Thymus (tissue), 11 donors: ENCODE measurements at regions not wholly inside any gene's neighbourhood (a gene's known extent, or its start where the extent isn't known, plus 50 kb on each side); places are given as distances from the start of the nearest gene placed in this dataset.

Experiments used
- DNase-seq, 9 donors: peaks; one replicate each; pipeline ENCODE4 v3.0.0-alpha.2; 2013; ENCODE audit warnings: low spot score in 9 of 9, low read depth in 6 of 9, missing footprints in 1 of 9
- H3K27ac ChIP-seq, 2 donors: one replicate each; pipeline ENCODE4 v1.5.1; 2013; ENCODE audit warnings: control low read depth in 1 of 2, low read depth in 1 of 2, low read length in 1 of 2, mild to moderate bottlenecking in 1 of 2, moderate library complexity in 1 of 2
- H3K27me3 ChIP-seq, 2 donors: one replicate each; pipeline ENCODE4 v1.5.1; 2013; ENCODE audit warnings: low read length in 1 of 2; ENCODE audit not compliant: control insufficient read depth in 2 of 2, insufficient read depth in 1 of 2
- H3K36me3 ChIP-seq, 2 donors: one replicate each; pipeline ENCODE4 v1.5.1; 2013; ENCODE audit warnings: low read length in 1 of 2, mild to moderate bottlenecking in 1 of 2, moderate library complexity in 1 of 2; ENCODE audit not compliant: control insufficient read depth in 2 of 2, insufficient read depth in 2 of 2
- H3K4me1 ChIP-seq, 2 donors: one replicate each; pipeline ENCODE4 v1.5.1; 2013; ENCODE audit warnings: low read length in 2 of 2; ENCODE audit not compliant: control insufficient read depth in 2 of 2, insufficient read depth in 2 of 2
- H3K4me3 ChIP-seq, 2 donors: one replicate each; pipeline ENCODE4 v1.5.1; 2013; ENCODE audit warnings: low read length in 2 of 2, control low read depth in 1 of 2, mild to moderate bottlenecking in 1 of 2
- H3K9me3 ChIP-seq, 2 donors: one replicate each; pipeline ENCODE4 v1.5.1; 2013; ENCODE audit warnings: low read length in 1 of 2, mild to moderate bottlenecking in 1 of 2; ENCODE audit not compliant: control insufficient read depth in 2 of 2, insufficient read depth in 1 of 2
- WGBS: extraction: QIAGEN DNeasy Blood & Tissue Kit; methylation state at CpG from one replicate; pipeline ENCODE4 v1.1.7; 2013; 5-methylcytosine and 5-hydroxymethylcytosine counted together
- donor health status: healthy.

DNA sequence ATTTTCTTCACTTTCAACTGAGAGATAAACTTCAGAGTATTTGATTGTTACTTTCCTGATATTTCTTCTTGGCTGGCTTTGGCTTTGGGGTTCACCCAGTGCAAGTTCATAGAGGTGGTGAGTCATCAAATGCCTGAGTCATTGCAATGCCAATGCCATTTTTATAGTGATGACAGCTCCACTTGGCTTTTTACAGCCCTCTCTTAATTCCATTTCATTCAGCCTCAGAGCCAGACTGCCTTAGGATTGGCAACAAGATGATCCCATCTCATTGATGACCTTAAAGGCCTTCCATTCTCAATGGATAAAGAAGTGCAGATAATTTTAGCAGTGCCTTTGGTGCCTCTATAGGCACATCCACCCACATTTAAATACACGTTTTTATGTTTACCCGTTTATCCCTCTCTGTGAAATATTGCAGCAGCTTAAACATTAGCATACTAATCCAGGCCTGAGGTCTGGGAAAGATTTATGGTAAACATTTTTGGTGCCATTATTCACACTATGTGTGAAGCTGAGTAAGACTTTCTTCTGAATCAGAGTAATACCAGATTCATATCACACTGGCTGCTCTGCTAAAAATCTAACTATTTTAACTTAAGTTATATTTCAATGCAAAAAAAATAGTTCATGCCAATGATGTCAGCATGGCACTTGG is 88.9 kb upstream of the TYRP1 start:
- no peaks in the 10 kb centered on the region for H3K4me1 ChIP-seq
- no peaks in the 10 kb centered on the region for H3K27me3 ChIP-seq
- DNase-seq = no peak
- no peaks in the 10 kb centered on the region for H3K36me3 ChIP-seq
- H3K9me3 ChIP-seq = no peaks in the 10 kb centered on the region
- H3K27ac ChIP-seq = no peak overlapping the region
- WGBS = 91% methylated on average over 2 of the region's 2 CpGs
- no peak overlapping the region for H3K4me3 ChIP-seq

DNA sequence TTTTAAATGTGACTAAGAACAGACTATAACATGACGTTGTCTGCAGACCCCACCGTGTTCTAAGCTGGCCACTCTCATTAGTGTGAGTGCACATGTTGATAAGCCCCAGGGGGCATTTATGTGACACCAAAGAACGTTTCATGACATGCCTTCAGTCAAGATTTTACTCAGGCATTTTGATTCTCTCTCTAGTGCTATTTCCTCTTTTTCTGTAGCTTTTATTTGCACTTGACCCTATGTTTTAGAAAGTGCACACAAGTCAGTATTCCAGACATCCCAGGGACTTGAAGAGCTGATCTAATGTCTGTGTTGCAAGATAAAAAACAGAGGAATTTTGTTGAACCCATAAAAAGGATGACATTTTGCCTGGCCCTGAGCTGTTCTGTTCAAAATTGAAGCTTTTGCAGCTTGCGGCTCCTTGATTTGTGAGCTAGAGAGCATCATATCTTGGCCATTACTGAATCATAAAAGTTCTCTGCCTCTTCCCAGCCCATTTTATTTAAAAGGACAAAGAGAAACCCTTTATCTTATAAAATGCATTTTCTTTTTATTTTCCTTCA is 80.9 kb upstream of the TYRP1 start:
- H3K9me3 ChIP-seq = no peaks in the 10 kb centered on the region
- 69% methylated on average over 4 of the region's 4 CpGs for WGBS
- no peak for DNase-seq

DNA sequence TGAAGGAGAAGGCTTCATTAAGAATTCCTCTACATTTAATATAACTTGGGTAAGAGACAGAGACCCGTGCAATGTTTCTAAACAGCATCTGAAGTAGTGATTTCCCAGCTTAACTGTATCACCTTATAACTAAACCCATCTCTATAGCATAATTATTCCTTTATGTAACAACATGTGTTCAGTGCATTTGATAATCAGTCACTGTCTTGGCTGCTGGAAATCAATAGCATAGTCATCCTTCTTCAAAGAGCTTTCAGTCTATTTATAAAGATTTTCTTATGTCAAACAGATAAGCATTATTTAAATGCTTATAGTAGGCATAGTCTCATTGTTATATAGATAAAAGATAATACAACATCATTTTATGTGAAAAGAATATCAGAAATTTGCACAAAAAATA is 80.1 kb upstream of the TYRP1 start:
- WGBS = 93% methylated on average over 1 of the region's 1 CpG
- Histone ChIP-seq H3K27ac (no peak overlapping the region), H3K36me3 (no peaks in the 10 kb centered on the region), H3K9me3 (no peaks in the 10 kb centered on the region), H3K4me3 (no peak overlapping the region), H3K4me1 (no peaks in the 10 kb centered on the region), H3K27me3 (no peaks in the 10 kb centered on the region)
- no peak for DNase-seq

More for the DNA sequence above, 80.9 kb upstream of the TYRP1 start:
- H3K4me1 ChIP-seq = no peaks in the 10 kb centered on the region
- no peak overlapping the region for H3K4me3 ChIP-seq
- H3K27me3 ChIP-seq = no peaks in the 10 kb centered on the region
- no peaks in the 10 kb centered on the region for H3K36me3 ChIP-seq
- H3K27ac ChIP-seq = no peak overlapping the region

DNA sequence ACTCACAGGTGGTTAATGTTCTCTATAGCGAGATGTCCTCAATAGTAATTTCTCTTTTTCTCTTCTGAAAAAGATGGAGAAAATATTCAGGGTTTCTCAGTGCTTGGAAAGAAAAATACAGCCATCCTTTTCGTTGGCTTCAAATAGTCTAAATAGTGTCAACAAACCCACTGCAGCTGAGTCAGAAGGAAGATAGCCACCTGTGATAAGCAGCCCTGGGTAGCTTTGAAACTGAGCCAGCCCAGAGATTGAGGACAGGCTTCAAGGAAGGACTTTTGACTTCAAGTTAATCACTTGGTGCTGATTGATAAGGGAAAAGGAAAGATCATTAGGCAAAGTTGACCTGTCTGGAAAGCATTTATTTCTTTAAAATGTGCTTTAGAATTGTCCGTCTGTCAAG is 78.7 kb upstream of the TYRP1 start:
- no peak for DNase-seq
- Histone ChIP-seq H3K4me1 (no peaks in the 10 kb centered on the region), H3K4me3 (no peak overlapping the region), H3K27me3 (no peaks in the 10 kb centered on the region), H3K9me3 (no peaks in the 10 kb centered on the region), H3K36me3 (no peaks in the 10 kb centered on the region), H3K27ac (no peak overlapping the region)
- 86% methylated on average over 3 of the region's 3 CpGs for WGBS

DNA sequence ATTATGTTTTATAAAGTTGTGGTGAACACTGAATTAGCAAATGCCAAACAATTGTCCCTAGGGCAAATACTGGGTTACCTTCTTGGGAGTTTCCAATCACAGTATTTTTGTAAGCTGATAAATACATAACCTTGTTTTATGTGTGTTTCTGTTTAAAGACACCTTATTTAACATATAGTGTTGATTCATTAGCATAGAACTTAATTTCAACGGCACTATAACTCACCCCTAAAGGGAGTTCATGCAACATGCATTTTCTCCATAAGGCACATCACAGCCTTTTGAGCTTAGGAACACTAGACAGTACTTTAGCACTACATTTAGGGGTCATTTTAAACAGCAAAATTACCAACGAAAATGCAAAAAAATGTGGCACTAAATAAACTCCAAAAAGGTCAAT is 74.2 kb upstream of the TYRP1 start:
- Histone ChIP-seq H3K27ac (no peak overlapping the region), H3K9me3 (no peaks in the 10 kb centered on the region), H3K4me1 (no peaks in the 10 kb centered on the region), H3K36me3 (no peaks in the 10 kb centered on the region), H3K4me3 (no peak overlapping the region), H3K27me3 (no peaks in the 10 kb centered on the region)
- no peak for DNase-seq
- WGBS = 73% methylated on average over 2 of the region's 2 CpGs

DNA sequence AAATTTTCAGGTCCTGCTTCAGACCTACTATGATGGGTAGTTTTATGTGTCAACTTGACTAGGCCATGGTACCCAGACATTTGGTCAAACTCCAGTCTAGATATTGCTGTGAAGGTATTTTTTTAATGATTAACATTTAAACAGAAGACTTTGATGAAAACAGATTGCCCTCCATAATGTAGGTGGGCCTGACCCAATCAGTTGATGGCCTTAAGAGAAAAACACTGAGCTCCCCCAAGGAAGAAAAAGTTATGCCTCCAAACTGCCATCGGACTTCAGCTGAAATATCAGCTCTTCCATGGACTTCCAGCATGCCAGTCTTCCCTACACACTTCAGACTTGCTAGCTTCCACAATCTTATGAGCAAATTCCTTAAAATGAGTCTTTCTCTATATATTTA is 67.3 kb upstream of the TYRP1 start:
- Histone ChIP-seq H3K27ac (no peak overlapping the region), H3K27me3 (no peaks in the 10 kb centered on the region), H3K9me3 (no peaks in the 10 kb centered on the region), H3K36me3 (no peaks in the 10 kb centered on the region), H3K4me1 (no peaks in the 10 kb centered on the region), H3K4me3 (no peak overlapping the region)
- WGBS = 92% methylated on average over 1 of the region's 1 CpG
- no peak for DNase-seq

DNA sequence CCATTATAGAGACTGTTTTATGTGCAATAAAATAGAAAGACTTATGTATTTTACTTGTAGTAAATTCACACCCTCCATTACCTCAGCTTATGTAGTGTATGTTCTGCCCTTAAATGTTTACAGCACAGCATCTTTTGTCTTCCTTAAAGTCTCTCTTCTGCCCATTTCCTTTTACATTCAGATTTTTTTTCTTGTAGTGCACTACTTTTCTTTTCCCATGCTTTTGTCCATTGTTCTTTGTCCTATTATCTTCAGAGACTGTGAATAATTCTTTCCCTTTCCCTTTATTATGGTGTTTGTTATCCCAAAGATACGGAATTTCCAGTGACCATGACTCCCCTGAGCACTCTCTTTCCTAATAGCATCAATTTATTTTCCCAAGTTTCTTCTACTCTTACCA is 66.1 kb upstream of the TYRP1 start:
- no peaks in the 10 kb centered on the region for H3K4me1 ChIP-seq
- no peak overlapping the region for H3K27ac ChIP-seq
- no peak for DNase-seq
- no peaks in the 10 kb centered on the region for H3K27me3 ChIP-seq
- H3K9me3 ChIP-seq = no peaks in the 10 kb centered on the region
- no peaks in the 10 kb centered on the region for H3K36me3 ChIP-seq
- WGBS = 66% methylated on average over 1 of the region's 1 CpG
- H3K4me3 ChIP-seq = no peak overlapping the region

DNA sequence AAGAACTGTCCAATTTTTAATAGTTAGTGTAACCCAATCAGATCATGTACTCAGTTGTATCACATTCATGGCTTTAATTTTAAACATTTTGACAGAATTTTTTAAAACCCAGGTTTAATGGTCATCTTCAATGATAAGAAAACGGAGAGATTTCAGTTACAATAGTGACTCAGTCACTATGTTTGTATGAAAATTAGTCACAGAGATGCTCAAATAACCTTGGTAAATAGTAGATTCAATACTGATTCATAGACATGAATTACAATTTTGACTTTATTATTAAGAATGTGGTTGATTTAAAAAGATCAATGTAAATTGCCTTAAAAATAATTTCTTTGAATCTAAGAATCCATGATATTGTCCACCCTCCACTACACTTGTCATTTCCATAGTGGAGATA is 64.6 kb upstream of the TYRP1 start:
- Histone ChIP-seq H3K27ac (no peak overlapping the region), H3K36me3 (no peaks in the 10 kb centered on the region), H3K4me3 (no peak overlapping the region), H3K27me3 (no peaks in the 10 kb centered on the region), H3K4me1 (no peaks in the 10 kb centered on the region), H3K9me3 (no peaks in the 10 kb centered on the region)
- 90% methylated on average over 1 of the region's 1 CpG for WGBS
- DNase-seq = no peak

DNA sequence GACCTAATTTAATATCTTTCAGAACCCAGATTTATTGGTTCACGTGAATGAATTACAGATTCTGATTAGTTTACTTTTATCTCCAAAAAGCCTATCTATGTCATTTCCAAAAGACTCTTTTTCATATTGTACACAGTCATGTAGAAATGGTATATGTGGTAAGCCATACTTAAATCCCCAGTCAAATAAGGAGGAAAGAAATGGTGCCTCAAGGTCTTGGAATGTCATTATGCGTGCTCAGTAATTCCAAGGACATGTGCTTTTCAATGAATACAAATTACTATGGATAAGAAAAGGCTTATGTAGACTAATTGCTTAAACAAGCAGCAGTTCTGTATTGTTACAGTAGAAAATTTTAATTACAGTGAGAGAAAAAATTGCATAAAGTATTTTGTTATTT is 64.1 kb upstream of the TYRP1 start:
- 91% methylated on average over 2 of the region's 2 CpGs for WGBS
- Histone ChIP-seq H3K27me3 (no peaks in the 10 kb centered on the region), H3K27ac (no peak overlapping the region), H3K4me1 (no peaks in the 10 kb centered on the region), H3K9me3 (no peaks in the 10 kb centered on the region), H3K36me3 (no peaks in the 10 kb centered on the region), H3K4me3 (no peak overlapping the region)
- no peak for DNase-seq
